OCI-LY1 (cell line): ENCODE measurements at regions not wholly inside any gene's neighbourhood (a gene's known extent, or its start where the extent isn't known, plus 50 kb on each side); places are given as distances from the start of the nearest gene placed in this dataset.

Experiments
- H2AFZ ChIP-seq: fragments of 200-600 bp; sonication (generic), shearing (Covaris generic); 2 replicates; pipeline ENCODE4 v1.6.0; 2014; ENCODE audit warnings: antibody characterized with exemption, mild to moderate bottlenecking, low read length
- H3F3A ChIP-seq: fragments of 200-600 bp; sonication (generic), shearing (Covaris generic); 2 replicates; pipeline ENCODE4 v1.6.0; 2014; ENCODE audit warnings: mild to moderate bottlenecking, antibody characterized with exemption, low read length, moderate library complexity; ENCODE audit not compliant: insufficient read depth
- H3K27ac ChIP-seq: fragments of 200-600 bp; sonication (generic); 2 replicates; pipeline ENCODE4 v1.5.1; 2014; ENCODE audit warnings: low read length, mixed run types, mild to moderate bottlenecking, low read depth; ENCODE audit not compliant: poor library complexity, severe bottlenecking
- H3K27me3 ChIP-seq: fragments of 200-600 bp; sonication (generic); 2 replicates; pipeline ENCODE4 v1.6.0; 2014; ENCODE audit warnings: antibody characterized with exemption, mild to moderate bottlenecking, low read length, moderate library complexity; ENCODE audit not compliant: insufficient read depth
- H3K36me3 ChIP-seq: fragments of 200-600 bp; sonication (generic); 2 replicates; pipeline ENCODE4 v1.6.1; 2014; ENCODE audit warnings: mild to moderate bottlenecking, antibody characterized with exemption, low read length, moderate library complexity, mixed read lengths; ENCODE audit not compliant: insufficient read depth
- H3K4me1 ChIP-seq: fragments of 200-600 bp; sonication (generic); 2 replicates; pipeline ENCODE4 v1.5.1; 2014; ENCODE audit warnings: mild to moderate bottlenecking, low read length, moderate library complexity; ENCODE audit not compliant: insufficient read depth, severe bottlenecking
- H3K4me2 ChIP-seq: fragments of 200-600 bp; sonication (generic), shearing (Covaris generic); 2 replicates; pipeline ENCODE4 v1.6.1; 2014; ENCODE audit warnings: low read length
- H3K4me3 ChIP-seq: fragments of 200-600 bp; sonication (generic); 2 replicates; pipeline ENCODE4 v1.5.1; 2014; ENCODE audit warnings: low read length, low read depth, mild to moderate bottlenecking, mixed read lengths; ENCODE audit not compliant: poor library complexity, severe bottlenecking
- H3K79me2 ChIP-seq: fragments of 200-600 bp; shearing (Covaris generic); 2 replicates; pipeline ENCODE4 v1.6.1; 2016; ENCODE audit warnings: mixed run types, low read length, mixed read lengths; ENCODE audit not compliant: insufficient read depth
- H3K9ac ChIP-seq: fragments of 200-600 bp; sonication (generic), shearing (Covaris generic); 2 replicates; pipeline ENCODE4 v1.6.1; 2014; ENCODE audit warnings: mild to moderate bottlenecking, low read length, mixed read lengths
- H3K9me2 ChIP-seq: fragments of 200-600 bp; sonication (generic), shearing (Covaris generic); 2 replicates; pipeline ENCODE4 v1.6.1; 2014; ENCODE audit warnings: low read depth, mild to moderate bottlenecking, low read length, mixed read lengths
- H3K9me3 ChIP-seq: fragments of 200-600 bp; shearing (Covaris generic); 2 replicates; pipeline ENCODE4 v1.6.1; 2014; ENCODE audit warnings: low read length, mixed read lengths
- H4K20me1 ChIP-seq: fragments of 200-600 bp; sonication (generic), shearing (Covaris generic); 2 replicates; pipeline ENCODE4 v1.6.0; 2016; ENCODE audit warnings: mild to moderate bottlenecking, low read length; ENCODE audit not compliant: insufficient read depth
- EZH2 ChIP-seq: fragments of 200-600 bp; sonication (generic), shearing (Covaris generic); IDR thresholded peaks from 2 replicates; pipeline ENCODE4 v1.8.0; 2017; ENCODE audit warnings: borderline replicate concordance, mixed run types, mild to moderate bottlenecking, antibody characterized with exemption, low read length, moderate library complexity, mixed read lengths
- TF ChIP-seq, protein P1 (sequence below): fragments of 200-600 bp; sonication (generic), shearing (Covaris generic); IDR thresholded peaks from 2 replicates; pipeline ENCODE4 v1.5.1; 2017; ENCODE audit warnings: mild to moderate bottlenecking, antibody characterized with exemption, low read length, moderate library complexity, mixed read lengths

DNA sequence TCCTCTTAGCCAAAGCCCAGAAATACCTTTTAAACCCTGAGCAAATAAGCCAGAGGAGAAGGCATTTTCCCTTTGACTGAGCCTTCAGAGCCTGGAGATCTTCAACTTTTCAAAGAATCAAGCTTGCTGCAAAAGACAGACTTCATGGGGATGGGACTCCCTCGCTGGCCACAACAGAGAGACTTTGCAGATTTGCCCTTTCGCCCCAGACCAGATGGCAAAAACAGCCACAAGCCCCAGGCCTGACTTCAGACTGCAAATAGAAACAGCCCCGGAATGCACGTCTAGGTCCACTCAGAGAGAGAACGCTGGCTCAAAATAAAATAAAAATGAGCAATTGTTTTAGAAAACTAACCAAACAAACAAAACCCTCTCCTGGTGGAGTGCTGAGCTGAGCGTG, 114.6 kb upstream of the MED13L start:
- Histone ChIP-seq H3K9ac (no peak overlapping the region), H3F3A (no peaks in the 10 kb centered on the region), H3K36me3 (no peaks in the 10 kb centered on the region), H3K9me2 (no peaks in the 10 kb centered on the region), H3K4me1 (no peaks in the 10 kb centered on the region), H3K4me3 (no peak overlapping the region), H3K27me3 (no peaks in the 10 kb centered on the region), H2AFZ (no peak overlapping the region), H3K9me3 (no peaks in the 10 kb centered on the region), H3K79me2 (no peaks in the 10 kb centered on the region), H3K4me2 (no peak overlapping the region), H3K27ac (no peak overlapping the region), H4K20me1 (no peaks in the 10 kb centered on the region)
- TF ChIP-seq, protein P1, sequence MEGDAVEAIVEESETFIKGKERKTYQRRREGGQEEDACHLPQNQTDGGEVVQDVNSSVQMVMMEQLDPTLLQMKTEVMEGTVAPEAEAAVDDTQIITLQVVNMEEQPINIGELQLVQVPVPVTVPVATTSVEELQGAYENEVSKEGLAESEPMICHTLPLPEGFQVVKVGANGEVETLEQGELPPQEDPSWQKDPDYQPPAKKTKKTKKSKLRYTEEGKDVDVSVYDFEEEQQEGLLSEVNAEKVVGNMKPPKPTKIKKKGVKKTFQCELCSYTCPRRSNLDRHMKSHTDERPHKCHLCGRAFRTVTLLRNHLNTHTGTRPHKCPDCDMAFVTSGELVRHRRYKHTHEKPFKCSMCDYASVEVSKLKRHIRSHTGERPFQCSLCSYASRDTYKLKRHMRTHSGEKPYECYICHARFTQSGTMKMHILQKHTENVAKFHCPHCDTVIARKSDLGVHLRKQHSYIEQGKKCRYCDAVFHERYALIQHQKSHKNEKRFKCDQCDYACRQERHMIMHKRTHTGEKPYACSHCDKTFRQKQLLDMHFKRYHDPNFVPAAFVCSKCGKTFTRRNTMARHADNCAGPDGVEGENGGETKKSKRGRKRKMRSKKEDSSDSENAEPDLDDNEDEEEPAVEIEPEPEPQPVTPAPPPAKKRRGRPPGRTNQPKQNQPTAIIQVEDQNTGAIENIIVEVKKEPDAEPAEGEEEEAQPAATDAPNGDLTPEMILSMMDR: no peak
- TF ChIP-seq EZH2: no peak

DNA sequence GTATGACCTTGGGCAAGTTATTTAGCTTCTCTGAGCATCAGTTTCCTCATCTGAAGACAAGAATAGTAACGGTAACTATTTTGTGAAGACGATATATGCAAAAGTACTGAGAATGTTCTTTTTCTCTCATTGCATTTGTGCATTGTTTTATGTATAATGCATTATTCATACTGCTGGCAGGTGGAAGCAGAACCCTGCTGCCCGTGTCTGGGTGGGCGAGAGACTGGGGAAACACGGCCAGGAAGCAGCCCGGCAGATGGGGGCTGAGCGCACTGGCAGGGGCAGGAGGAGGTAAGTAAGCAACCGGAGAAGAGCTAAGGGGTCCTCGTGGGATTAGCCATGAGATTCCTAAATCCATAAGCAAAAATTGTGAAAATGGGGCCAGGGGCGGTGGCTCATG, 115.8 kb upstream of the MED13L start:
- Histone ChIP-seq H3K36me3 (no peaks in the 10 kb centered on the region), H4K20me1 (no peaks in the 10 kb centered on the region), H2AFZ (no peak overlapping the region), H3K4me2 (no peak overlapping the region), H3K79me2 (no peaks in the 10 kb centered on the region), H3K27me3 (no peaks in the 10 kb centered on the region), H3K27ac (no peak overlapping the region), H3K9me3 (no peaks in the 10 kb centered on the region), H3K9ac (no peak overlapping the region), H3K9me2 (no peaks in the 10 kb centered on the region), H3K4me1 (no peaks in the 10 kb centered on the region), H3F3A (no peaks in the 10 kb centered on the region), H3K4me3 (no peak overlapping the region)
- TF ChIP-seq EZH2: no peak
- TF ChIP-seq, protein P1: no peak

DNA sequence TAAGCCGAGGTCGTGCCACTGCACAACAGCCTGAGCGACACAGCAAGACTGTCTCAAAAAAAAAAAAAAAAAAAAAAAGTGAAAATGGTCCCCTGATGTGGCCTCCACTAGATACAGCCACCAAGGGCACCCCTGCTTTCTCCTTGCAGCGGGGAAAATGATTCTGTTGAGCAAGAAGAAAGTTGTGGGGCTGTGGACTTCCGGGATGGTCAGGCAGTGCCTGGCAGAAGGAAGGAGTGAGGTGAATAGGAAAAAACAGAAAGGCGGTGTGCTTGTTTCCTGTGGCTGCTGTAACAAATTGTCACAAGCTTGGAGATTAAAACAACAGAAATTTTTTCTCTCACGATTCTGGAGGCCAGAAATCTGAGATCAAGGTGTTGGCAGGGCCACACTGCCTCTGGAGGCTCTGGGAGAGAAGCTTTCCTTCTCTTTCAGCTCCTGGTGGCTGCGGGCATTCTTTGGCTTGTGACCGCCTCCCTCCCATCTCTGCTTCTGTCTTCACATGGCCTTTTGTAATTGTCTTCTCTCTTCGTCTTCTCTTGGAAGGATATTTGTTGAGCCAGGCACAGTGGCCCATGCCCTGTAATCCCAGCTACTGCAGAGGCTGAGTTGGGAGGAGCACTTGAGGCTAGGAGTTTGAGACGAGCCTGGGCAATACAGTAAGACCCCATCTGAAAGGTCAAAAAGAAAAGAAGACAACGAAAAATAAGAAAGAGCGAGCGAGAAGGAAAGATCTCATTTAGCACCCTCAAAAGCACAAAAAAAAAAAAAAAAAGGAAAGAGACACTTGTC, 116.6 kb upstream of the MED13L start:
- H3K9me2 ChIP-seq: no peaks in the 10 kb centered on the region

More for the DNA sequence above, 116.6 kb upstream of the MED13L start:
- no peak overlapping the region for H2AFZ ChIP-seq
- no peak overlapping the region for H3K9ac ChIP-seq
- H4K20me1 ChIP-seq: no peaks in the 10 kb centered on the region
- H3K4me3 ChIP-seq: no peak overlapping the region
- no peaks in the 10 kb centered on the region for H3K79me2 ChIP-seq
- H3K27me3 ChIP-seq: no peaks in the 10 kb centered on the region
- H3K36me3 ChIP-seq: no peaks in the 10 kb centered on the region
- H3K9me3 ChIP-seq: no peaks in the 10 kb centered on the region
- no peak overlapping the region for H3K27ac ChIP-seq
- no peak overlapping the region for H3K4me2 ChIP-seq
- no peaks in the 10 kb centered on the region for H3F3A ChIP-seq
- TF ChIP-seq, protein P1: no peak
- no peak for TF ChIP-seq EZH2
- H3K4me1 ChIP-seq: no peaks in the 10 kb centered on the region
